Iris pigment epithelial cell (primary cell): ENCODE measurements at regions not wholly inside any gene's neighbourhood (a gene's known extent, or its start where the extent isn't known, plus 50 kb on each side); places are given as distances from the start of the nearest gene placed in this dataset.

Experiments used
- DNase-seq: peaks from one replicate; pipeline ENCODE4 v3.0.0-alpha.2; 2011; ENCODE audit warnings: low read depth

GRCh38 chr2:146964494-146964893 is 880.3 kb upstream of the ACVR2A start:
- no peak for DNase-seq

GRCh38 chr2:146954544-146954943 is 890.3 kb upstream of the ACVR2A start:
- DNase-seq = no peak

DNA sequence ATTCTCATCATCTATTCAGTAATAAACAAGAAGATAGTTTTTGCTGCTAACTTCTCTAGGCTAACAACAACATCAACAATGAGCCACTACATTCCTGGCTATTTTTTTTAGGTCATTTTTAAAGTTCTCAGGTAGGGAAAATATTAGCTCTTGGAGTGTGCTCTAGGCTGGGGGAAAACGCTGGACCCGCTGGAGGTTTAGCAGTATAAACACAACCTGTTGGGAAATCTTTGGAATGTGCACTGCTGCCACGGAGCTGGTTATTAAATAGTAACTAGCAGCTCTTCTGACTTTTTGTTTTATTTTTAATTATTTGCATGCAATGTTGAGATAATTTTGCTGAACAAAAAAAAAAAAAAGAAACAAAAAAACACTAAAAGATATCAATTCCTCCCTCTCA is 892.1 kb upstream of the ACVR2A start:
- peak; percentile 35 for DNase-seq

DNA sequence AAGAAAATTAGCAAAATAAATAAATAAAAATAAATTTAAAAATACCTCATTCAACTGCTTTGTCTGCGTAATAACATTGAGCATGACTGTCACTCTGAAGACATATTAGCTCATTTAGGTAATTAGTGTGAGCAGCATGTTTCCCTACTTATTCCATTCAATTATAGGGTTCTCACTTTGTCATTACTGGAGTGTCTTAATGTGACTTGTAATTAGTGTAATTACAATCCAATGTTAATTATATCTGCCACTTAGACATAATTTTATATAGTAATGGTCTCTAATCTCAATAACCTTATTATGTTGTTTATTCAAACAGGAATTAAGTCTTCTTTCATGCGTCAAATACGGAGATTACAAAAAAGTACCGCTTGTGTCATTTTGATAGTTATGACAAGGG is 893.9 kb upstream of the ACVR2A start:
- DNase-seq = no peak

- no peak for DNase-seq
Measured at GRCh38 chr2:146950361-146950760, 894.5 kb upstream of the ACVR2A start.

DNA sequence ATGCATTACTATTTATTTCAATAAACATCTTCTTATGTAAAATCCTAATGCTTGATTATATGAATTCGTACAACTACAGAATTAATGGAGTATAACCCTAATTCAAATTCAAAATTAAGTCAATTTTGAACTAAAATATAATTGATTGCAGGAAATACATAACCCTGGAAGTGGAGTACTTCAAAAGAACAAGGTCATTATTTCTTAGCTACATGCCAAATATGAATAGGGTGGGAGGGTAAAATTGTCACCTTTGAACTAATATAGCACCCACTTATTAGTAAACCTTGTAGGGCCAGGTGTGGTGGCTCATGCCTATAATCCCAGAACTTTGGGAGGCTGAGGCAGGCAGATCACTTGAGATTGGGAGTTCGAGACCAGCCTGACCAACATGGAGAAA is 895.4 kb upstream of the ACVR2A start:
- DNase-seq = no peak

DNA sequence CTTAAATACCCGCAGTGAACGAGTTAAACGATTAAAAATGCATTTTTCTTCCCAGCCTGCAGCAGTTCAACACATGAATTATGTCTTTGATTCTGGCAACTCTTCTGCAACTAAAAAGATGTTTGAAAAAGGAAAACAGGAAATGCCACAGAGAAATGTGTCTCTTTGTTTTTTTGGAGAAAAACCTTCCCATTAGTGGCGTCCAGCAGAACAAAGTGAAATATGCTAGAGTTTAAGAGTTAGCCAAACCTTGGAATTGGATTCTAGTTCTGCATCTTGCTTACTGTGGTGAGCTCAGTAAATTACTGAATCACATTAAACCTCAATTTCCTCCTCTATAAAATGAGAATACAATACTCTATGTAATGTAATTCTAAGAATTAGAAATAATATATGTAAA is 900.2 kb upstream of the ACVR2A start:
- no peak for DNase-seq

DNA sequence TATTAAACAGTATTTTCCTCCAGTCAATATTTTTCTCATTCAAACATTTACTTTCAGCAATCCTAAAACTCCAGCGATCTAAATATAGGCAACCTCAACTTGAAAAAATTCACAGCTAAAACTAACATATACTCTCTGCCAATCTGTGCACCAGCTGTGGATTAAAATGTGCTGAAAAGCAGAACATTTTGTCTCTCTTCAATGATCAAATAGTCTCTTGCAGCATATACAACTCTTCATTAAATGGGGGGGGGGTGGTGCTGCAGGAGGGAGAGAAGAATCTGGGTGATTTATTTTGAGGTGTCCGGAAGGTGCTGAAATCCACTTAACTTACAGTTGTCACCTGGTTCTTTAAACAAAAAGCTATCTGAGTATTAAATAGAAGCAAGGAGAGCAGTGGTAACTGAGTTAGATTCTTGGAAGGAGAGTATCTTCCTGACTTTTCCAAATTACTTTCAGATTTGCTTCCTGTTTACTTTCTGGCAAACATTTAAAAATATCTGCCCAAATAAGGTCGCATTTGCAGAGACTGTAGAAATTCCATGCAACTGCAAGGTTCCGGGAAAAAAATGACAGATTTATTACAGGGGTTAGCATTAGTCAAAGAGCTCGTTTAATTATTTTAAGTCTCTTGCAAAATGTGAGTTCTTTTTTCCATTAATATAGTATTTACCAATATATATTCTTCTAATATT is 904.7 kb upstream of the ACVR2A start:
- peak; percentile 1 for DNase-seq

DNA sequence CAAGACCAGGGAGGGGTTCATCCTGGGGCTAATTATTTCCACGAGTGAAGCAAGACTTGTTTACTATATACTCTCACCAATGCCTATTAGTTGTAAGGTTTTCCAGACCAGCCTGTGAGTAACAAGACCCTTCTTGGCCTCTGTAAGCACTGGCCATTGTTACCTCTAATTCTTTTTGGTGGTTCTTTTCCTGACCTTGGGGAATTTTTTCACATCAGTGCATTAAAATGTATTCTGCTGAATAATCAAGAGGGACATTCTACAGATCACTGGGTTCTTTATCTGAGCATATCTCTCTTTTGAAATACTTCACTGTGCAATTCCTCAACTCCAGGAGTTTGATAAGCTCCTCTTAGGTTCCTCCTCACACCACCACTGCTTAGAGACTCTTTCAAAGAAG is 909.9 kb upstream of the ACVR2A start:
- DNase-seq = peak; percentile 12

- peak; percentile 2 for DNase-seq
Measured at GRCh38 chr2:146931109-146931508, 913.7 kb upstream of the ACVR2A start.

DNA sequence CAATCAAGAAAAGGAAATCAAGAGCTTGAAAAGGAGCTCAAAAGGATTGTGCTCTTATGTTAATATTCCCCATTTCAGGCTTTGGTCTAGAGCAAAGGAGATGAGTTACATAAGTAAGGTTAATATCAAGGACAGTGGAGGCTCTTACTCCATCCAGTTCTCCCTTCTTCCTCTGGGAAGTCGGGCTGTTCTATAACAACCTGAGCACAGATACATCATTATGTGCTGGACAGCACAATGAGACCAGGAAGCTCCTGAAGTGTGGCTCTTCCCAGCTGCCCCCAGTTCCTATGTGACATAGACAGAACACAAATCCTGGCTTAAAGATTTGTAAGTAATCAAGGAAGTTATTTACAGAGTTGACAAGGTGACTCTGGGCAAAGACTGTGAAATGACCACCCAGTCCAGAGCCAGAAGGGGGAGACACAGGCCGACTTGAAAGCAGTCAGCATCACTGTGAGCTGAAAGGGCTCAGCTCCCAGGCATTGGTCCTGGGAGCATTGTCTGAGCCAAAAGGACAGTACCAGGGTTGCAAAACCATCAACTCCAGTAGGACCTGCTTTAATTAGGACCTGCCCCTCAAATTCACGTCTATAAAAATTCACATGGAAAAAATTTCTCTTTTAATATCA is 917.6 kb upstream of the ACVR2A start:
- DNase-seq = peak; percentile 73

- no peak for DNase-seq
Measured at GRCh38 chr2:146918280-146918679, 926.5 kb upstream of the ACVR2A start.

GRCh38 chr2:146917431-146918042 is 927.3 kb upstream of the ACVR2A start:
- no peak for DNase-seq

- DNase-seq = no peak
Measured at GRCh38 chr2:146916914-146917313, 927.9 kb upstream of the ACVR2A start.

DNA sequence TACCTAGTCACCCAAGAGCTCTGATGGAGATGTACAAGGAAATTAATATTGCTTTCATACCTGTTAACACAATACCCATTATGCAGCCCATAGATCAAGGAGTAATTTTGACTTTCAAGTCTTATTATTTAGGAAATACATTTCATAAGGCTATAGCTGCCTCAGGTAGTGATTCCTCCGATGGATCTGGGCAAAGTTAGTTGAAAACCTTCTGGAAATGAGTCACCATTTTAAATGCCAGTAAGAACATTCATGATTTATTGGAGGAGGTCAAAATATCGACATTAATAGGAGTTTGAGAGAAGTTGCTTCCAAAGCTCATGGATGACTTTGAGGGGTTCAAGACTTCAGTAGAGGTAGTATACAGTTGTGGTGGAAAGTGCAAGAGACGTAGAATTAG is 931.4 kb upstream of the ACVR2A start:
- DNase-seq = no peak

GRCh38 chr2:146912536-146912935 is 932.3 kb upstream of the ACVR2A start:
- DNase-seq = no peak

DNA sequence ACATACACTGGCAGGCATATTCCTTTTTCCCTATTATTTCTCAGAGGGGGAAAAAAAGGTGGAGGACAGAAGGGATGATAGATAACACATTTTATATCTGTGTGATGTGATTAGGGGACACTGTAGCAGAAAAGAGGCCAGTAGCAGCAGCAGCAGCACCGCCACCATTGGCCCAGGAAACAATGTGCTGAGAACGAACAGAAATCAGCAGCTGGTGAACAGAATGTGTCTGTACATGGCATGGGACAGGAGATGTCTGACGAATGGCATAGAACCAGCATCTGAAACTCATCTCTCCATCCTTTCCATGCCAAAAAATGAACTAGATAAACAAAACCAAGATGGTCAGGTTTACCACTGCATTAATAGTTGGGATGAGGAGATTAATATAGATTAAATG is 936.1 kb upstream of the ACVR2A start:
- DNase-seq = no peak

- DNase-seq = no peak
Measured at GRCh38 chr2:146898083-146898482, 946.7 kb upstream of the ACVR2A start.

GRCh38 chr2:146894514-146894913 is 950.3 kb upstream of the ACVR2A start:
- DNase-seq = no peak

GRCh38 chr2:146893500-146894041 is 951.3 kb upstream of the ACVR2A start:
- DNase-seq = no peak

DNA sequence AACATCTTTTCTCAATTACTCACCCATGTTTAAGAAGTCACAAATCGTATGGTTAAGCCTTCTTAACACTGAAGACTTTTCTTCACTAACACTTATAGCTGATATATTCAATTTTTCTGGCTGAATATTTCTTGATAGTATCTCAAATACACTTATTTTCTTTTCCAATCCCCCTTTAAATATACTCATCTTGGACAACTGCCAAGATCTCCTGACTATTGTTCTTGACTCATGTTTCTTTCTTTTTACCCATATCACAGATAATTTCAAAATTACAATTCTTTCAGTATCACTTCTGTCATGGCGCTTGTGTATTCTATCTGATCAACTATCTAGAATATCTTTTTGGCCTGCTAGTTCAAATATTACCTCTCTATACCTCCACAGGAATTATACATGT is 954.3 kb upstream of the ACVR2A start:
- no peak for DNase-seq

DNA sequence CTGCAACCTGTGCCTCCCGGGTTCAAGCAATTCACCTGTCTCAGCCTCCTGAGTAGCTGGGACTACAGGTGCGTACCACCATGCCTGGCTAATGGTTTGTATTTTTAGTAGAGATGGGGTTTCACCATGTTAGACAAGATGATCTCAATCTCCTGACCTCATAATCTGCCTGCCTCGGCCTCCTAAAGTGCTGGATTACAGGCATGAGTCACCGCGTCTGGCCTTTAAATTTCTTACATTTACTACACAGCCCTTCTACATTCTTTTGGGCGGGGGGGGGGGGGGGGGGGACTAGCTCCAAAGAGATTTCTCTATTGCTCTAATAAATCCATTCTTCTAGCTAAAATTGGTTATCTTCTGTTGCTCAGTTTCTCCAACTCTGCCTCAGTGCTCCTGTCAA is 964.9 kb upstream of the ACVR2A start:
- DNase-seq = peak; percentile 17

DNA sequence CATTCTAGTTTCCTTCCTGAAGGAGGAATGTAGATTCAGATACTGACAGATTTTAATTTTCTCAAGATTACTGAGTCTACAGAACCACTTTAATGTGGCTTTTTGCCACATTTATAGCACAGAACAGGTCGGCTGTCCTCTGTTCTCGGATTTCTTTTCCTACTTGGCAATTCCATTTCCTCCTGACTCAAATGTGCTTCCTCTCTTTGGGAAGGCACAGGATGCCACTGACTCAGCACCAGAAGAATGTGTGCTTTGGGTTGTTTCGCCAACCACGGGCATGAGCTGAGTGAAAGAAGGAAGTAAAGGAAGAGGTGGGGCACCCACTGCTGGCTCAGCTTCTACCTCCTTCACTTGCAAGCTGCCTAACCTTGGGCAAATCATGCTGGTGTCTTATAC is 970.6 kb upstream of the ACVR2A start:
- DNase-seq = peak; percentile 50
